A673 (cell line): ENCODE measurements at regions not wholly inside any gene's neighbourhood (a gene's known extent, or its start where the extent isn't known, plus 50 kb on each side); places are given as distances from the start of the nearest gene placed in this dataset.

Experiments
- BruUV-seq: library from RNA; stranded (reverse); fragments of 400-500 nt; replicated peaks from 2 replicates; lab custom pipeline; 2021; lab: Mats Ljungman, UMichigan
- CTCF ChIA-PET: fragments of 300-600 bp; sonication (Branson Sonifier 250); formaldehyde crosslinking; loops from one replicate; lab custom pipeline; 2022; ENCODE audit warnings: antibody characterized with exemption; lab: Charles Lee
- POLR2A ChIA-PET: fragments of 300-600 bp; sonication (Branson Sonifier 250); formaldehyde crosslinking; loops from one replicate; lab custom pipeline; 2022; ENCODE audit warnings: antibody characterized with exemption; ENCODE audit not compliant: low non-redundant PET; lab: Charles Lee
- DNase-seq: peaks from one replicate; pipeline ENCODE4 v3.0.0-alpha.2; 2015; ENCODE audit warnings: low spot score
- H3K27ac ChIP-seq: fragments of 200-600 bp; sonication (generic); 2 replicates; pipeline ENCODE4 v1.5.1; 2016; ENCODE audit warnings: mixed run types, low read depth, mild to moderate bottlenecking, mixed read lengths, antibody characterized with exemption, low read length; ENCODE audit not compliant: poor library complexity, severe bottlenecking
- H3K27me3 ChIP-seq: fragments of 200-600 bp; sonication (generic); replicated peaks from 2 replicates; pipeline ENCODE4 v1.6.1; 2017; ENCODE audit warnings: mixed run types, low read depth, mild to moderate bottlenecking, mixed read lengths, antibody characterized with exemption, low read length; ENCODE audit not compliant: insufficient read depth, poor library complexity
- H3K36me3 ChIP-seq: fragments of 200-600 bp; sonication (generic); 2 replicates; pipeline ENCODE4 v1.6.1; 2016; ENCODE audit warnings: mixed run types, mild to moderate bottlenecking, mixed read lengths, antibody characterized with exemption, low read length; ENCODE audit not compliant: insufficient read depth, poor library complexity, severe bottlenecking
- H3K4me1 ChIP-seq: fragments of 200-600 bp; sonication (generic); 2 replicates; pipeline ENCODE4 v1.6.1; 2017; ENCODE audit warnings: mixed run types, mild to moderate bottlenecking, mixed read lengths, antibody characterized with exemption, low read length; ENCODE audit not compliant: insufficient read depth, poor library complexity, severe bottlenecking
- H3K4me3 ChIP-seq: fragments of 200-600 bp; sonication (generic); 2 replicates; pipeline ENCODE4 v1.5.1; 2016; ENCODE audit warnings: low read depth, mixed run types, mild to moderate bottlenecking, mixed read lengths, low read length; ENCODE audit not compliant: poor library complexity, severe bottlenecking
- H3K9me3 ChIP-seq: fragments of 200-600 bp; sonication (generic); 2 replicates; pipeline ENCODE4 v1.6.1; 2016; ENCODE audit warnings: mixed run types, low read depth, mild to moderate bottlenecking, mixed read lengths, antibody characterized with exemption, low read length; ENCODE audit not compliant: poor library complexity, severe bottlenecking
- CTCF ChIP-seq: fragments of 300-800, 200-600 bp; sonication (generic); conservative IDR thresholded peaks from 2 replicates; pipeline ENCODE4 v1.5.1; 2017; ENCODE audit warnings: low read depth, mild to moderate bottlenecking, antibody characterized with exemption, low read length, moderate library complexity, mixed read lengths
- EZH2 ChIP-seq: fragments of 200-600 bp; sonication (generic); IDR thresholded peaks from 2 replicates; pipeline ENCODE4 v1.6.1; 2017; ENCODE audit warnings: borderline replicate concordance, low read depth, mild to moderate bottlenecking, mixed read lengths, antibody characterized with exemption, low read length; ENCODE audit not compliant: poor library complexity, severe bottlenecking
- intact Hi-C: fragments of 100-400 bp; cut with micrococcal nuclease; formaldehyde crosslinking; loops from one replicate; pipeline ENCODE4 v1.10.0; 2022; ENCODE audit not compliant: unreplicated experiment

- no peaks in the 10 kb centered on the region for H3K36me3 ChIP-seq
- H3K4me1 ChIP-seq: no peaks in the 10 kb centered on the region
- no peak for DNase-seq
- no peak overlapping the region for H3K4me3 ChIP-seq
- CTCF ChIA-PET: no interaction called here
- H3K27ac ChIP-seq: no peak overlapping the region
- no peaks in the 10 kb centered on the region for H3K27me3 ChIP-seq
- POLR2A ChIA-PET: no interaction called here
- no TSS peak for BruUV-seq
- no peaks in the 10 kb centered on the region for H3K9me3 ChIP-seq
- intact Hi-C loops: no loop called here
- TF ChIP-seq EZH2 (no peak), CTCF (no peak)
Observed at GRCh38 chr11:128315933-128316332, 271.4 kb downstream of the ETS1 start.

DNA sequence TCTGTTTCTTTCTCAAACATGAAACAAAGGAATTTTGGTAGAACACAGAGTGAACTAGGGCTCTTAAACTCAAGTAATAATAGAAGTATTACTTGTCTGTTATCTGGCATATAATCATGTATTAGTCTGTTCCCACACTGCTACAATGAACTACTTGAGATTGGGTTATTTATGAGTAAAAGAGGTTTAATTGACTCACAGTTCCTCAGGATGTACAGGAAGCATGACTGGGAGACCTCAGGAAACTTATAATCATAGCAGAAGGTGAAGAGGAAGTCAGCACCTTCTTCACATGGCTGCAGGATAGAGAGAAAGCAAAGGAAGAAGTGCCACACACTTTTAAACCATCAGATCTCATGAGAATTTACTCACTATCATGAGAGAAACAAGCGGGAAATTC is 273.4 kb downstream of the ETS1 start:
- ChIA-PET POLR2A (no interaction called here), CTCF (no interaction called here)
- no TSS peak for BruUV-seq

GRCh38 chr11:128311742-128312719 is 275.3 kb downstream of the ETS1 start:
- peaks cover 29% of the 10 kb centered on the region for H3K27me3 ChIP-seq
- DNase-seq: no peak
- no peak overlapping the region for H3K27ac ChIP-seq
- BruUV-seq: no TSS peak
- no peaks in the 10 kb centered on the region for H3K9me3 ChIP-seq
- ChIA-PET CTCF (no interaction called here), POLR2A (no interaction called here)
- H3K4me3 ChIP-seq: no peak overlapping the region
- no peak for TF ChIP-seq EZH2
- TF ChIP-seq CTCF: no peak
- no peaks in the 10 kb centered on the region for H3K4me1 ChIP-seq
- no peaks in the 10 kb centered on the region for H3K36me3 ChIP-seq
- intact Hi-C loops: no loop called here

More for the DNA sequence above, 273.4 kb downstream of the ETS1 start:
- TF ChIP-seq EZH2 (no peak), CTCF (no peak)
- no peak for DNase-seq
- intact Hi-C loops: no loop called here
- no peaks in the 10 kb centered on the region for H3K36me3 ChIP-seq
- no peak overlapping the region for H3K4me3 ChIP-seq
- H3K27ac ChIP-seq: no peak overlapping the region
- no peaks in the 10 kb centered on the region for H3K9me3 ChIP-seq
- no peaks in the 10 kb centered on the region for H3K4me1 ChIP-seq
- H3K27me3 ChIP-seq: peaks cover 12% of the 10 kb centered on the region
